A673 (cell line): ENCODE measurements at regions not wholly inside any gene's neighbourhood (a gene's known extent, or its start where the extent isn't known, plus 50 kb on each side); places are given as distances from the start of the nearest gene placed in this dataset.

Experiments used
- BruUV-seq: library from RNA; stranded (reverse); fragments of 400-500 nt; replicated peaks from 2 replicates; lab custom pipeline; 2021; lab: Mats Ljungman, UMichigan
- CTCF ChIA-PET: fragments of 300-600 bp; sonication (Branson Sonifier 250); formaldehyde crosslinking; loops from one replicate; lab custom pipeline; 2022; ENCODE audit warnings: antibody characterized with exemption; lab: Charles Lee
- POLR2A ChIA-PET: fragments of 300-600 bp; sonication (Branson Sonifier 250); formaldehyde crosslinking; loops from one replicate; lab custom pipeline; 2022; ENCODE audit warnings: antibody characterized with exemption; ENCODE audit not compliant: low non-redundant PET; lab: Charles Lee
- DNase-seq: peaks from one replicate; pipeline ENCODE4 v3.0.0-alpha.2; 2015; ENCODE audit warnings: low spot score
- H3K27ac ChIP-seq: fragments of 200-600 bp; sonication (generic); 2 replicates; pipeline ENCODE4 v1.5.1; 2016; ENCODE audit warnings: mixed run types, low read depth, mild to moderate bottlenecking, mixed read lengths, antibody characterized with exemption, low read length; ENCODE audit not compliant: poor library complexity, severe bottlenecking
- H3K27me3 ChIP-seq: fragments of 200-600 bp; sonication (generic); replicated peaks from 2 replicates; pipeline ENCODE4 v1.6.1; 2017; ENCODE audit warnings: mixed run types, low read depth, mild to moderate bottlenecking, mixed read lengths, antibody characterized with exemption, low read length; ENCODE audit not compliant: insufficient read depth, poor library complexity
- H3K36me3 ChIP-seq: fragments of 200-600 bp; sonication (generic); 2 replicates; pipeline ENCODE4 v1.6.1; 2016; ENCODE audit warnings: mixed run types, mild to moderate bottlenecking, mixed read lengths, antibody characterized with exemption, low read length; ENCODE audit not compliant: insufficient read depth, poor library complexity, severe bottlenecking
- H3K4me1 ChIP-seq: fragments of 200-600 bp; sonication (generic); 2 replicates; pipeline ENCODE4 v1.6.1; 2017; ENCODE audit warnings: mixed run types, mild to moderate bottlenecking, mixed read lengths, antibody characterized with exemption, low read length; ENCODE audit not compliant: insufficient read depth, poor library complexity, severe bottlenecking
- H3K4me3 ChIP-seq: fragments of 200-600 bp; sonication (generic); 2 replicates; pipeline ENCODE4 v1.5.1; 2016; ENCODE audit warnings: low read depth, mixed run types, mild to moderate bottlenecking, mixed read lengths, low read length; ENCODE audit not compliant: poor library complexity, severe bottlenecking
- H3K9me3 ChIP-seq: fragments of 200-600 bp; sonication (generic); 2 replicates; pipeline ENCODE4 v1.6.1; 2016; ENCODE audit warnings: mixed run types, low read depth, mild to moderate bottlenecking, mixed read lengths, antibody characterized with exemption, low read length; ENCODE audit not compliant: poor library complexity, severe bottlenecking
- CTCF ChIP-seq: fragments of 300-800, 200-600 bp; sonication (generic); conservative IDR thresholded peaks from 2 replicates; pipeline ENCODE4 v1.5.1; 2017; ENCODE audit warnings: low read depth, mild to moderate bottlenecking, antibody characterized with exemption, low read length, moderate library complexity, mixed read lengths
- EZH2 ChIP-seq: fragments of 200-600 bp; sonication (generic); IDR thresholded peaks from 2 replicates; pipeline ENCODE4 v1.6.1; 2017; ENCODE audit warnings: borderline replicate concordance, low read depth, mild to moderate bottlenecking, mixed read lengths, antibody characterized with exemption, low read length; ENCODE audit not compliant: poor library complexity, severe bottlenecking
- intact Hi-C: fragments of 100-400 bp; cut with micrococcal nuclease; formaldehyde crosslinking; loops from one replicate; pipeline ENCODE4 v1.10.0; 2022; ENCODE audit not compliant: unreplicated experiment

- no peaks in the 10 kb centered on the region for H3K27me3 ChIP-seq
- peaks cover 3% of the 10 kb centered on the region for H3K4me1 ChIP-seq
- no peaks in the 10 kb centered on the region for H3K36me3 ChIP-seq
- no peak for DNase-seq
- intact Hi-C loops = no loop called here
- BruUV-seq = no TSS peak
- H3K9me3 ChIP-seq = no peaks in the 10 kb centered on the region
- no peak overlapping the region for H3K4me3 ChIP-seq
- TF ChIP-seq CTCF = peak; percentile 29; the same call in 1 of the 2 replicates
- no peak for TF ChIP-seq EZH2
- no peak overlapping the region for H3K27ac ChIP-seq
- CTCF ChIA-PET = interaction anchor here (0.6 kb wide), 1 partner anchor 17 kb away, joined by 8 read pairs; no protein-coding TSS in a partner anchor
- POLR2A ChIA-PET = interaction anchor here (0.7 kb wide), 1 partner anchor 1619 kb away, joined by 3 read pairs; no protein-coding TSS in a partner anchor
These were observed 77.5 kb upstream of the CD83 start for GRCh38 chr6:14040042-14040441.

GRCh38 chr6:14046476-14047068 lies 71.0 kb upstream of the CD83 start:
- ChIA-PET POLR2A (interaction anchor here (0.7 kb wide), 1 partner anchor 422 kb away, joined by 4 read pairs; no protein-coding TSS in a partner anchor), CTCF (interaction anchor here (0.6 to 2.2 kb wide), 8 partner anchors 11 to 138 kb away, joined by 3 to 11 read pairs (median 5); no protein-coding TSS in a partner anchor)

GRCh38 chr6:14047151-14047740 lies 70.3 kb upstream of the CD83 start:
- Histone ChIP-seq H3K4me3 (no peak overlapping the region), H3K27ac (no peak overlapping the region), H3K27me3 (no peaks in the 10 kb centered on the region), H3K4me1 (peaks cover 3% of the 10 kb centered on the region), H3K36me3 (no peaks in the 10 kb centered on the region), H3K9me3 (no peaks in the 10 kb centered on the region)
- TF ChIP-seq EZH2 = no peak
- TF ChIP-seq CTCF = no peak
- ChIA-PET CTCF (interaction anchor here (0.7 to 2.2 kb wide), 3 partner anchors 28 to 134 kb away, joined by 3 to 13 read pairs (median 11); no protein-coding TSS in a partner anchor), POLR2A (no interaction called here)
- DNase-seq = no peak
- intact Hi-C loops = loop anchor here (2.0 kb wide), 2 partner anchors 138 to 252 kb away; no protein-coding TSS in a partner anchor
- no TSS peak for BruUV-seq

More at GRCh38 chr6:14046476-14047068, 71.0 kb upstream of the CD83 start:
- H3K4me1 ChIP-seq = peaks cover 3% of the 10 kb centered on the region
- TF ChIP-seq EZH2 = no peak
- peak; percentile 83 for TF ChIP-seq CTCF
- DNase-seq = peak; percentile 66
- intact Hi-C loops = loop anchor here (2.0 kb wide), 2 partner anchors 138 to 252 kb away; no protein-coding TSS in a partner anchor
- H3K27ac ChIP-seq = no peak overlapping the region
- H3K4me3 ChIP-seq = no peak overlapping the region
- no peaks in the 10 kb centered on the region for H3K9me3 ChIP-seq
- H3K36me3 ChIP-seq = no peaks in the 10 kb centered on the region
- no TSS peak for BruUV-seq
- H3K27me3 ChIP-seq = no peaks in the 10 kb centered on the region
